Loucy (cell line): ENCODE measurements at regions not wholly inside any gene's neighbourhood (a gene's known extent, or its start where the extent isn't known, plus 50 kb on each side); places are given as distances from the start of the nearest gene placed in this dataset.

ENCODE experiments used
- CTCF ChIP-seq: fragments of 200-600 bp; sonication (generic); conservative IDR thresholded peaks from 2 replicates; pipeline ENCODE4 v1.5.1; 2014; ENCODE audit warnings: mild to moderate bottlenecking, antibody characterized with exemption, low read length
- EZH2phosphoT487 ChIP-seq: fragments of 200-600 bp; IDR thresholded peaks from 2 replicates; pipeline ENCODE4 v1.6.1; 2018; ENCODE audit warnings: antibody characterized with exemption, mild to moderate bottlenecking, moderate library complexity, borderline replicate concordance

GRCh38 chr7:17054206-17054605 lies 172.4 kb upstream of the AGR3 start:
- TF ChIP-seq CTCF (no peak), EZH2phosphoT487 (no peak)
